ENCODE measurements at regions not wholly inside any gene's neighbourhood (a gene's known extent, or its start where the extent isn't known, plus 50 kb on each side); places are given as distances from the start of the nearest gene placed in this dataset.
A peak's percentile ranks its signal among the peaks of the same experiment; 100 is the strongest.
"Not testable (repeated sequence)": the region's sequence is repeated elsewhere in the genome, so short reads cannot be mapped to it uniquely, and the experiment has no call there.

GRCh38 chr1:14347186-14347585 is 251.3 kb upstream of the KAZN start:
- DNase-seq (ENCODE audit: low spot score): no peak

- no peak for DNase-seq (ENCODE audit: low spot score)
Observed at GRCh38 chr1:14347776-14348175, 250.7 kb upstream of the KAZN start.

GRCh38 chr1:14350197-14350596 is 248.3 kb upstream of the KAZN start:
- DNase-seq (ENCODE audit: low spot score): no peak

- no peak for DNase-seq (ENCODE audit: low spot score)
Observed at GRCh38 chr1:14352897-14353296, 245.6 kb upstream of the KAZN start.

GRCh38 chr1:14361005-14361404 is 237.5 kb upstream of the KAZN start:
- DNase-seq (ENCODE audit: low spot score): not testable (repeated sequence)

GRCh38 chr1:14362331-14362730 is 236.2 kb upstream of the KAZN start:
- no peak for DNase-seq (ENCODE audit: low spot score)

- no peak for DNase-seq (ENCODE audit: low spot score)
Observed at GRCh38 chr1:14363036-14363590, 235.4 kb upstream of the KAZN start.

GRCh38 chr1:14363707-14364413 is 234.6 kb upstream of the KAZN start:
- DNase-seq (ENCODE audit: low spot score): no peak

- DNase-seq (ENCODE audit: low spot score): no peak
Observed at GRCh38 chr1:14365301-14365988, 233.0 kb upstream of the KAZN start.

- DNase-seq (ENCODE audit: low spot score): peak; percentile 56
Observed at GRCh38 chr1:14366091-14367018, 232.1 kb upstream of the KAZN start.

- no peak for DNase-seq (ENCODE audit: low spot score)
Observed at GRCh38 chr1:14367451-14367850, 231.0 kb upstream of the KAZN start.

- DNase-seq (ENCODE audit: low spot score): no peak
Observed at GRCh38 chr1:14369526-14370213, 228.8 kb upstream of the KAZN start.

GRCh38 chr1:14371771-14372497 is 226.6 kb upstream of the KAZN start:
- no peak for DNase-seq (ENCODE audit: low spot score)

- DNase-seq (ENCODE audit: low spot score): no peak
Observed at GRCh38 chr1:14372526-14372925, 226.0 kb upstream of the KAZN start.

GRCh38 chr1:14373081-14373758 is 225.3 kb upstream of the KAZN start:
- no peak for DNase-seq (ENCODE audit: low spot score)

GRCh38 chr1:14375226-14375625 is 223.3 kb upstream of the KAZN start:
- DNase-seq (ENCODE audit: low spot score): no peak

GRCh38 chr1:14377386-14377785 is 221.1 kb upstream of the KAZN start:
- DNase-seq (ENCODE audit: low spot score): no peak

- no peak for DNase-seq (ENCODE audit: low spot score)
Observed at GRCh38 chr1:14380408-14380807, 218.1 kb upstream of the KAZN start.

GRCh38 chr1:14390816-14391215 is 207.7 kb upstream of the KAZN start:
- no peak for DNase-seq (ENCODE audit: low spot score)

- DNase-seq (ENCODE audit: low spot score): no peak
Observed at GRCh38 chr1:14392161-14392858, 206.2 kb upstream of the KAZN start.

Measured in globus pallidus (tissue), 1 donor.